ENCODE measurements at regions not wholly inside any gene's neighbourhood (a gene's known extent, or its start where the extent isn't known, plus 50 kb on each side); places are given as distances from the start of the nearest gene placed in this dataset.

DNA sequence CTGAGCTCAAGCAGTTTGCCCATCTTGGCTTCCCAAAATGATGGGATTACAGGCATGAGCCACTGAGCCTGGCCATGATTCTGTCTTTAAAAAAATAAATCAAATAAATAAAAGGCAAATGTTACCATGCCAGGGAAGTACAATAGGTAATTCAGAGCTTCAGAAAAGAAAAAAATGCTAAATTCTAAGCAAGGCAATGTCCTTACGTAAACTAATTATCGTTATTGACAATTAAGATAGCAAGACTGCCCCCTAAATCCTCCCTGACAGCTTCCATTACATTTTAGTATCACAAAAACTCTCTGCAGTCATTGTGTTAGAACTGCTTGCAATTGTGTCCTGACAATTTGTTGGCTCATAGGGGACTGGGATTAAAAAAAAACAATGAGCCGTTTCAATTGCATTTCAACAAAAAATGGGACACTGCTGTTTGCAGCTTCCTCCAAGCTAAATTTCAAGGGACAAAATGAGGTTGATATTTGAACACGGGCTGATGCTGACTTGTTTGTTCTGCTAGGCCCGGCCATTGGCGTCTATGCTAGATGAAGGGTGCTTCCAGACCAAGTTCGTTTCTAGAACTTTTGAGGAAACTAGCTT, 88.9 kb downstream of the MOGAT1 start:
- Histone ChIP-seq H2AK9ac (replicated peaks; ENCODE audit: low read depth, low read length, poor library complexity) (no peak overlapping the region), H3K79me1 (ENCODE audit: low read depth in 1 of 2, low read length in 2 of 2) (no peaks in the 10 kb centered on the region), H2AFZ (replicated peaks; ENCODE audit: low read length, poor library complexity) (no peak overlapping the region), H2BK20ac (ENCODE audit: low read depth, low read length) (no peak overlapping the region), H2BK5ac (ENCODE audit: low read depth, low read length, poor library complexity, severe bottlenecking) (no peak overlapping the region), H4K5ac (ENCODE audit: low read depth, low read length) (no peak overlapping the region), H3K18ac (ENCODE audit: low read depth, low read length) (no peak overlapping the region), H2BK120ac (ENCODE audit: low read depth, low read length) (no peak overlapping the region), H3K9me3 (ENCODE audit: control insufficient read depth, insufficient read depth, low read length) (no peaks in the 10 kb centered on the region), H3K23ac (ENCODE audit: low read depth, low read length) (no peak overlapping the region), H3K36me3 (ENCODE audit: control insufficient read depth, insufficient read depth, low read length) (no peaks in the 10 kb centered on the region), H3K4ac (ENCODE audit: low read depth, low read length) (no peak overlapping the region), H3K27me3 (ENCODE audit: control insufficient read depth, insufficient read depth, low read length) (no peaks in the 10 kb centered on the region), H3K4me1 (ENCODE audit: control insufficient read depth, insufficient read depth, low read length) (peaks cover 8% of the 10 kb centered on the region), H3K4me3 (ENCODE audit: insufficient read depth, low read depth, low read length) (no peak overlapping the region), H4K8ac (ENCODE audit: low read depth in 2 of 2, low read length in 2 of 2) (no peak overlapping the region), H3K56ac (ENCODE audit: extremely low read depth, insufficient read depth, low read length) (no peak overlapping the region), H2AK5ac (ENCODE audit: low read depth, low read length) (no peak overlapping the region), H3K27ac (ENCODE audit: insufficient read depth, low read length) (no peak overlapping the region), H2BK15ac (ENCODE audit: low read depth, low read length) (no peak overlapping the region), H4K20me1 (ENCODE audit: insufficient read depth, low read length) (no peaks in the 10 kb centered on the region), H3K14ac (replicated peaks; ENCODE audit: low read depth, low read length) (no peak overlapping the region), H3K9ac (ENCODE audit: low read depth, low read length) (no peak overlapping the region), H3K9me1 (ENCODE audit: insufficient read depth, low read length) (peaks cover 8% of the 10 kb centered on the region), H4K91ac (ENCODE audit: insufficient read depth, low read depth, low read length) (no peak overlapping the region), H3K4me2 (ENCODE audit: low read depth, low read length) (no peak overlapping the region)
- POLR2A ChIA-PET (ENCODE audit: unreplicated experiment) = no interaction called here
- 77% methylated on average over 6 of the region's 7 CpGs; no CpG with 5 or more reads in 1 of the 2 experiments for WGBS, 2 experiments (ENCODE audit: extremely low coverage in 2 of 2, insufficient read length in 1 of 2)
- in situ Hi-C loops (cut with MboI; ENCODE audit: low sequenced_read_pairs) = no loop called here
- intact Hi-C loops (cut with micrococcal nuclease) = no loop called here
- TF ChIP-seq BHLHE40 (IDR thresholded peaks at IDR 0.05; ENCODE audit: low read depth, low read length) (no peak), POLR2A (IDR thresholded peaks at IDR 0.05; ENCODE audit: low read depth, low read length) (no peak), SMC3 (IDR thresholded peaks at IDR 0.05; ENCODE audit: low read depth, low read length) (no peak), MAZ (IDR thresholded peaks at IDR 0.05; ENCODE audit: borderline replicate concordance, low read depth, low read length) (no peak), MAFK (IDR thresholded peaks at IDR 0.05; ENCODE audit: low read depth, low read length) (no peak), RAD21 (IDR thresholded peaks at IDR 0.05; ENCODE audit: low read length) (no peak), FOS (IDR thresholded peaks at IDR 0.05; ENCODE audit: low read depth, low read length) (no peak), RFX5 (IDR thresholded peaks at IDR 0.05; ENCODE audit: low read depth, low read length) (no peak), RCOR1 (IDR thresholded peaks at IDR 0.05; ENCODE audit: insufficient replicate concordance, low read length) (no peak), CHD1 (IDR thresholded peaks at IDR 0.05; ENCODE audit: low read depth, low read length) (no peak), NFE2L2 (IDR thresholded peaks at IDR 0.05; ENCODE audit: low read depth, low read length) (no peak), MXI1 (IDR thresholded peaks at IDR 0.05; ENCODE audit: borderline replicate concordance, low read depth, low read length) (no peak), CEBPB (IDR thresholded peaks at IDR 0.05; ENCODE audit: low read depth, low read length) (no peak)
- TF ChIP-seq, protein P1, sequence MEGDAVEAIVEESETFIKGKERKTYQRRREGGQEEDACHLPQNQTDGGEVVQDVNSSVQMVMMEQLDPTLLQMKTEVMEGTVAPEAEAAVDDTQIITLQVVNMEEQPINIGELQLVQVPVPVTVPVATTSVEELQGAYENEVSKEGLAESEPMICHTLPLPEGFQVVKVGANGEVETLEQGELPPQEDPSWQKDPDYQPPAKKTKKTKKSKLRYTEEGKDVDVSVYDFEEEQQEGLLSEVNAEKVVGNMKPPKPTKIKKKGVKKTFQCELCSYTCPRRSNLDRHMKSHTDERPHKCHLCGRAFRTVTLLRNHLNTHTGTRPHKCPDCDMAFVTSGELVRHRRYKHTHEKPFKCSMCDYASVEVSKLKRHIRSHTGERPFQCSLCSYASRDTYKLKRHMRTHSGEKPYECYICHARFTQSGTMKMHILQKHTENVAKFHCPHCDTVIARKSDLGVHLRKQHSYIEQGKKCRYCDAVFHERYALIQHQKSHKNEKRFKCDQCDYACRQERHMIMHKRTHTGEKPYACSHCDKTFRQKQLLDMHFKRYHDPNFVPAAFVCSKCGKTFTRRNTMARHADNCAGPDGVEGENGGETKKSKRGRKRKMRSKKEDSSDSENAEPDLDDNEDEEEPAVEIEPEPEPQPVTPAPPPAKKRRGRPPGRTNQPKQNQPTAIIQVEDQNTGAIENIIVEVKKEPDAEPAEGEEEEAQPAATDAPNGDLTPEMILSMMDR (conservative IDR thresholded peaks at IDR 0.05; ENCODE audit: low read depth, low read length) = no peak
- TF ChIP-seq, protein P2, sequence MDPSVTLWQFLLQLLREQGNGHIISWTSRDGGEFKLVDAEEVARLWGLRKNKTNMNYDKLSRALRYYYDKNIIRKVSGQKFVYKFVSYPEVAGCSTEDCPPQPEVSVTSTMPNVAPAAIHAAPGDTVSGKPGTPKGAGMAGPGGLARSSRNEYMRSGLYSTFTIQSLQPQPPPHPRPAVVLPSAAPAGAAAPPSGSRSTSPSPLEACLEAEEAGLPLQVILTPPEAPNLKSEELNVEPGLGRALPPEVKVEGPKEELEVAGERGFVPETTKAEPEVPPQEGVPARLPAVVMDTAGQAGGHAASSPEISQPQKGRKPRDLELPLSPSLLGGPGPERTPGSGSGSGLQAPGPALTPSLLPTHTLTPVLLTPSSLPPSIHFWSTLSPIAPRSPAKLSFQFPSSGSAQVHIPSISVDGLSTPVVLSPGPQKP (IDR thresholded peaks at IDR 0.05; ENCODE audit: borderline replicate concordance, low read depth, low read length) = no peak
- TF ChIP-seq, protein P3, sequence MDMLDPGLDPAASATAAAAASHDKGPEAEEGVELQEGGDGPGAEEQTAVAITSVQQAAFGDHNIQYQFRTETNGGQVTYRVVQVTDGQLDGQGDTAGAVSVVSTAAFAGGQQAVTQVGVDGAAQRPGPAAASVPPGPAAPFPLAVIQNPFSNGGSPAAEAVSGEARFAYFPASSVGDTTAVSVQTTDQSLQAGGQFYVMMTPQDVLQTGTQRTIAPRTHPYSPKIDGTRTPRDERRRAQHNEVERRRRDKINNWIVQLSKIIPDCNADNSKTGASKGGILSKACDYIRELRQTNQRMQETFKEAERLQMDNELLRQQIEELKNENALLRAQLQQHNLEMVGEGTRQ (IDR thresholded peaks at IDR 0.05; ENCODE audit: low read depth, low read length) = no peak
- ATAC-seq (ENCODE audit: low read depth) (no peak), DNase-seq (no peak)
- BruUV-seq (replicated peaks) = no TSS peak
- CTCF ChIA-PET = interaction anchor here (1.0 to 1.3 kb wide), 2 partner anchors 37 to 51 kb away, joined by 3 read pairs; no protein-coding TSS in a partner anchor
- dilution Hi-C loops (cut with HindIII; ENCODE audit: low sequenced_read_pairs, unreplicated experiment) = no loop called here

Measured in IMR-90 (cell line).